ENCODE measurements at regions not wholly inside any gene's neighbourhood (a gene's known extent, or its start where the extent isn't known, plus 50 kb on each side); places are given as distances from the start of the nearest gene placed in this dataset.

- TF ChIP-seq CTCF (conservative IDR thresholded peaks at IDR 0.05; ENCODE audit: low read depth, low read length), result no peak
- TF ChIP-seq EZH2 (IDR thresholded peaks at IDR 0.05; ENCODE audit: low read length, unreplicated experiment), result no peak
These were observed 190.7 kb downstream of the DUSP6 start for GRCh38 chr12:89161557-89161956.
